GM12878 (cell line): ENCODE measurements at regions not wholly inside any gene's neighbourhood (a gene's known extent, or its start where the extent isn't known, plus 50 kb on each side); places are given as distances from the start of the nearest gene placed in this dataset.
"Not testable (repeated sequence)": the region's sequence is repeated elsewhere in the genome, so short reads cannot be mapped to it uniquely, and the experiment has no call there.

ENCODE experiments used
- ATAC-seq: fragments of 200-7000 bp; cut with Tn5 transposase; 3 replicates; pipeline ENCODE4 v1.9.1; 2020; ENCODE audit warnings: mild to moderate bottlenecking, moderate library complexity
- BruUV-seq: library from RNA; stranded (reverse); fragments of 400-500 nt; replicated peaks from 2 replicates; lab custom pipeline; 2021; lab: Mats Ljungman, UMichigan
- CTCF ChIA-PET: fragments of 300-600 bp; sonication (Branson Sonifier 250); formaldehyde crosslinking; extraction: SDS; loops from one replicate; lab custom pipeline; 2021; ENCODE audit warnings: inconsistent platforms; lab: Yijun Ruan, JAX
- POLR2A ChIA-PET: fragments of 350-600 bp; formaldehyde crosslinking; extraction: SDS; loops from one replicate; lab custom pipeline; 2021; ENCODE audit warnings: inconsistent platforms; lab: Charles Lee
- RAD21 ChIA-PET: fragments of 300-600 bp; sonication (Branson Sonifier 250); formaldehyde crosslinking; loops from one replicate; lab custom pipeline; 2023; ENCODE audit warnings: antibody characterized with exemption; ENCODE audit not compliant: unreplicated experiment; lab: Charles Lee
- SMC1A ChIA-PET: fragments of 300-600 bp; sonication (Branson Sonifier 250); formaldehyde crosslinking; loops from one replicate; lab custom pipeline; 2023; ENCODE audit not compliant: unreplicated experiment, uncharacterized antibody; lab: Charles Lee
- DNase-seq: peaks from one replicate; pipeline ENCODE4 v3.0.0-alpha.2; 2011; ENCODE audit warnings: low read depth, low spot score
- FAIRE-seq: peaks from 3 replicates; lab custom pipeline; 2011; peaks lifted over from hg19 to GRCh38; lab: Jason Lieb, UNC
- H2AFZ ChIP-seq: 2 replicates; pipeline ENCODE4 v1.6.0; 2011; ENCODE audit warnings: low read depth, low read length, control low read depth; ENCODE audit not compliant: control insufficient read depth
- H3K27ac ChIP-seq: 2 replicates; pipeline ENCODE4 v1.5.1; 2011; ENCODE audit warnings: control low read depth; ENCODE audit not compliant: control insufficient read depth, insufficient read depth
- H3K27me3 ChIP-seq, 2 experiments: replicated peaks in 1 of 2; 2 replicates each; pipeline versions ENCODE4 v1.6.0 to v1.6.1; 2011; ENCODE audit warnings: low read length in 1 of 2; ENCODE audit not compliant: control insufficient read depth in 2 of 2, insufficient read depth in 2 of 2
- H3K36me3 ChIP-seq, 2 experiments: 2 replicates each; pipeline ENCODE4 v1.5.1; 2011; ENCODE audit warnings: low read length in 1 of 2; ENCODE audit not compliant: control insufficient read depth in 2 of 2, insufficient read depth in 2 of 2
- H3K4me1 ChIP-seq: 2 replicates; pipeline ENCODE4 v1.6.1; 2011; ENCODE audit warnings: mild to moderate bottlenecking, low read length, moderate library complexity, mixed read lengths; ENCODE audit not compliant: control insufficient read depth, insufficient read depth
- H3K4me2 ChIP-seq: 2 replicates; pipeline ENCODE4 v1.6.0; 2011; ENCODE audit warnings: control low read depth; ENCODE audit not compliant: control insufficient read depth, insufficient read depth
- H3K4me3 ChIP-seq: fragments of 200-600 bp; sonication (generic); 2 replicates; pipeline ENCODE4 v1.5.1; 2016
- H3K79me2 ChIP-seq: 2 replicates; pipeline ENCODE4 v1.6.0; 2011; ENCODE audit warnings: low read length; ENCODE audit not compliant: control insufficient read depth, insufficient read depth
- H3K9ac ChIP-seq: 2 replicates; pipeline ENCODE4 v1.8.0; 2011; ENCODE audit warnings: low read length, control low read depth, mixed read lengths; ENCODE audit not compliant: control insufficient read depth, insufficient read depth
- H3K9me3 ChIP-seq: replicated peaks from 3 replicates; pipeline ENCODE4 v1.5.1; 2011; ENCODE audit warnings: mild to moderate bottlenecking, low read length; ENCODE audit not compliant: control insufficient read depth, insufficient read depth
- H4K20me1 ChIP-seq: 2 replicates; pipeline ENCODE4 v1.6.0; 2011; ENCODE audit not compliant: control insufficient read depth, insufficient read depth
- WGBS: methylation state at CpG from one replicate; pipeline ENCODE4 v1.1.6; 2016; ENCODE audit warnings: low lambda C conversion rate; ENCODE audit not compliant: insufficient replicate concordance, insufficient coverage; ENCODE audit errors: missing lambda C conversion rate; 5-methylcytosine and 5-hydroxymethylcytosine counted together
- in situ Hi-C: fragments of 300-500 bp; cut with MboI; formaldehyde crosslinking; loops from 9 replicates; pipeline ENCODE4 v1.14.3; 2018; ENCODE audit warnings: mixed read lengths
- intact Hi-C: fragments of 100-400 bp; cut with micrococcal nuclease; formaldehyde crosslinking; loops from one replicate; pipeline ENCODE4 v1.14.2; 2022; ENCODE audit not compliant: unreplicated experiment

GRCh38 chr21:10442018-10442417 is 79.4 kb upstream of the TPTE start:
- in situ Hi-C loops, H3K4me2 ChIP-seq, intact Hi-C loops, SMC1A ChIA-PET, ATAC-seq, H4K20me1 ChIP-seq, H3K4me1 ChIP-seq, POLR2A ChIA-PET, RAD21 ChIA-PET, H2AFZ ChIP-seq, H3K79me2 ChIP-seq, BruUV-seq, FAIRE-seq, H3K27me3 ChIP-seq, H3K4me3 ChIP-seq, H3K9me3 ChIP-seq, H3K27ac ChIP-seq, CTCF ChIA-PET, DNase-seq, H3K36me3 ChIP-seq, H3K9ac ChIP-seq: not testable (repeated sequence)
- 18% methylated on average over 6 of the region's 6 CpGs for WGBS

GRCh38 chr21:10445685-10446084 is 75.7 kb upstream of the TPTE start:
- H3K9ac ChIP-seq, H3K27ac ChIP-seq, intact Hi-C loops, ATAC-seq, H3K79me2 ChIP-seq, H3K9me3 ChIP-seq, BruUV-seq, DNase-seq, SMC1A ChIA-PET, H3K4me3 ChIP-seq, H3K4me1 ChIP-seq, H3K27me3 ChIP-seq, H4K20me1 ChIP-seq, in situ Hi-C loops, RAD21 ChIA-PET, POLR2A ChIA-PET, H3K36me3 ChIP-seq, CTCF ChIA-PET, FAIRE-seq, H3K4me2 ChIP-seq, H2AFZ ChIP-seq: not testable (repeated sequence)
- 18% methylated on average over 7 of the region's 7 CpGs for WGBS

- H3K79me2 ChIP-seq, H3K4me3 ChIP-seq, intact Hi-C loops, POLR2A ChIA-PET, RAD21 ChIA-PET, H3K4me1 ChIP-seq, in situ Hi-C loops, H3K36me3 ChIP-seq, SMC1A ChIA-PET, H3K27ac ChIP-seq, H4K20me1 ChIP-seq, H3K9me3 ChIP-seq, H3K27me3 ChIP-seq, H2AFZ ChIP-seq, H3K4me2 ChIP-seq, BruUV-seq, CTCF ChIA-PET, H3K9ac ChIP-seq, DNase-seq, ATAC-seq, FAIRE-seq: not testable (repeated sequence)
- 46% methylated on average over 8 of the region's 8 CpGs for WGBS
These were observed 71.9 kb upstream of the TPTE start for GRCh38 chr21:10449451-10449850.

GRCh38 chr21:10451274-10451673 is 70.1 kb upstream of the TPTE start:
- in situ Hi-C loops, DNase-seq, H3K36me3 ChIP-seq, H3K9ac ChIP-seq, H3K27me3 ChIP-seq, intact Hi-C loops, H4K20me1 ChIP-seq, BruUV-seq, SMC1A ChIA-PET, H3K4me2 ChIP-seq, H3K4me3 ChIP-seq, FAIRE-seq, H3K4me1 ChIP-seq, POLR2A ChIA-PET, H3K9me3 ChIP-seq, H3K27ac ChIP-seq, H2AFZ ChIP-seq, CTCF ChIA-PET, RAD21 ChIA-PET, H3K79me2 ChIP-seq, ATAC-seq: not testable (repeated sequence)
- 17% methylated on average over 6 of the region's 6 CpGs for WGBS
